Mesodermal cell (in vitro differentiated cells): ENCODE measurements at regions not wholly inside any gene's neighbourhood (a gene's known extent, or its start where the extent isn't known, plus 50 kb on each side); places are given as distances from the start of the nearest gene placed in this dataset.

Experiments used
- H3K27ac ChIP-seq: 2 replicates; pipeline ENCODE4 v1.7.0; 2013; ENCODE audit warnings: mild to moderate bottlenecking, low read depth, low read length, moderate library complexity; ENCODE audit not compliant: severe bottlenecking
- H3K36me3 ChIP-seq: 2 replicates; pipeline ENCODE4 v1.7.1; 2013; ENCODE audit warnings: mild to moderate bottlenecking, low read length, moderate library complexity; ENCODE audit not compliant: control insufficient read depth, insufficient read depth
- H3K4me1 ChIP-seq: one replicate; pipeline ENCODE4 v1.7.1; 2013; ENCODE audit warnings: mild to moderate bottlenecking, low read length; ENCODE audit not compliant: insufficient read depth, control insufficient read depth, poor library complexity, severe bottlenecking
- H3K4me3 ChIP-seq: 2 replicates; pipeline ENCODE4 v1.7.0; 2013; ENCODE audit warnings: low read length, control low read depth, mild to moderate bottlenecking; ENCODE audit not compliant: insufficient read depth, poor library complexity, severe bottlenecking; ENCODE audit errors: extremely low read depth
- H3K9me3 ChIP-seq: 2 replicates; pipeline ENCODE4 v1.7.1; 2013; ENCODE audit warnings: mild to moderate bottlenecking, low read length, moderate library complexity; ENCODE audit not compliant: control insufficient read depth
- WGBS, 2 experiments: methylation state at CpG; one replicate each; pipeline ENCODE4 v1.1.5; 2013; ENCODE audit warnings: missing lambda C conversion rate in 2 of 2; ENCODE audit not compliant: insufficient coverage in 2 of 2; 5-methylcytosine and 5-hydroxymethylcytosine counted together

DNA sequence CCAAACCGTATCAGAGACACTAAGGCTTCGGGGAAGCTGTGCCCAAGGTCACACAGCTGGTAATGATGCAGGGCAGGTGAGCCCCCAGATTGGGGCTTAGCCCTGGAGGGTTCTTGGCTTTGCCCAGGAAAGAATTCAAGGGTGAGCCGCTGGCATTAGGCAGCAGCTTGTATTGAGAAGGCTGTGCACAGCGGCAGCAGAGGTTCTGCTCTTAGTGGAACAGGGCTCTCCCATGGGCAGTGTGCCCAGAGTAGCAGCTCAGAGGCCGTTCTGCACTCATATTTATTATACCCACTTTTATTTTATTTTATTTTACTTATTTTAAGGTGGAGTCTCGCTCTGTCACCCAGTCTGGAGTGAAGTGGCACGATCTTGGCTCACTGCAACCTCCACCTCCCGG lies 85.8 kb upstream of the IER5L start:
- H3K36me3 ChIP-seq: no peaks in the 10 kb centered on the region
- 89 to 97% methylated on average over 6 of the region's 8 CpGs for WGBS, 2 experiments
- no peak overlapping the region for H3K4me3 ChIP-seq
- no peak overlapping the region for H3K27ac ChIP-seq
- H3K9me3 ChIP-seq: no peaks in the 10 kb centered on the region
- peaks cover 10% of the 10 kb centered on the region for H3K4me1 ChIP-seq

DNA sequence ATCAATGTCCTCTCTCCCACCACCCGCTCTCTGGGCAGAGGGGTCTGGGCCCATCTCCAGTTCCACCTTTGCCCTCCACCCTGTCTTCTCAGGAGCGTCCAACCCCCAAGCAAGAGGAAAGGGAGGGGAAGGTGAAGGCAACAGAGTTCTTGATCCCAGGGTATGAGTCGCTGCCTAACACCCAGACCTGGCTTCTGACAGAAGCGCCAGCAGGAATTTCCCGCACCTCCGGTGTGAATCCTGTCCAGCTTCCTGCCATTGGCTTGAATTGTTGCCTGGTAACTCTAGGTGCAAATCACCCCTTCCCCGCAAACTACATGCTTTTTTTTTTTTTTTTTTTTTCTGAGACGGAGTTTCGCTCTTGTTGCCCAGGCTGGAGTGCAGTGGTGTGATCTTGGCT lies 84.2 kb upstream of the IER5L start:
- Histone ChIP-seq H3K9me3 (no peaks in the 10 kb centered on the region), H3K36me3 (no peaks in the 10 kb centered on the region), H3K4me1 (peaks cover 13% of the 10 kb centered on the region), H3K27ac (no peak overlapping the region), H3K4me3 (no peak overlapping the region)
- 73 to 80% methylated on average over 3 to 4 of the region's 9 CpGs for WGBS, 2 experiments

DNA sequence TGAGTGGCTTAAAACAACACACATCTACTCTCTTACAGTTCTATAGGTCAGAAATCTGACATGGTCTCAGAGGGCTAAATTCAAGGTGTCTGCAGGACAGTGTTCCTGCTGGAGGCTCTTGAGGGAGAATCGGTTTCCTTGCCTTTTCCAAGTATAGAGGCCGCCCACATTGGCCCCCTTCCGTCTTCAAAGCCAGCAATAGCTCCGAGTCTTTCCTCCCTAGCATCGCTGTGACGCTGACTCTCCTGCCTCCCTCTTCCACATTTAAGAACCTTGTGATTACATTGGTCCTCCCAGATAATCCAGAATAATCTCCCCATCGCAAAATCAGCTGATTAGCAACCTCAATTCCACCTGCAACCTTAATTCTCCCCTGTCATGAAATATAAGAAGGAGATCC lies 81.3 kb upstream of the IER5L start:
- WGBS, 2 experiments: 88 to 90% methylated on average over 7 of the region's 7 CpGs
- Histone ChIP-seq H3K4me1 (peaks cover 13% of the 10 kb centered on the region), H3K36me3 (no peaks in the 10 kb centered on the region), H3K4me3 (no peak overlapping the region), H3K27ac (no peak overlapping the region), H3K9me3 (no peaks in the 10 kb centered on the region)

DNA sequence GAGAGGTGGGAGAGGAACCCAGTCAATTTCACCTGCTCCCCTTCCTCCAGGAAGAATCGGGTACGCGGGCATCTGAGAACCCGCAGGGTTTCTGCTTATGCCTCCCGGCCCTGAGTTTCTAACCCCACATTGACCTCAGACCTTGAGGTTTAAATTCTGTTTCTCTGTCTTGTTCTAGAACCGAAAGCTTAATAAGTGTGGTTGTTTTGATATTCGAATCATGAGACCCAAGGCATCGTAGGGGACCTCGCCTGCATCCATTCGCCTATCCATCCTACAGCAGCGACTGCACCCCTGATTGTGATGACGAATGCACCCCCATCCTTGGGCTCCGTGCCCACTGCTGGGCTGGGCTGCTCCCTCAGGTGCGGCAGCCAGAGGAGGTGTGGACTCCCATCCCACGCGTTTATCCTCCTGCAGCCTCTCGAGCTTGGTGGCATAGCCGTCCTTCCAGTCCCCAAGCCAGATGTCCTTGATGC lies 80.8 kb upstream of the IER5L start:
- Histone ChIP-seq H3K4me3 (no peak overlapping the region), H3K4me1 (peaks cover 13% of the 10 kb centered on the region), H3K9me3 (no peaks in the 10 kb centered on the region), H3K36me3 (no peaks in the 10 kb centered on the region), H3K27ac (no peak overlapping the region)
- 64 to 66% methylated on average over 9 to 14 of the region's 18 CpGs for WGBS, 2 experiments

- Histone ChIP-seq H3K27ac (no peak overlapping the region), H3K4me1 (peaks cover 13% of the 10 kb centered on the region), H3K36me3 (no peaks in the 10 kb centered on the region), H3K9me3 (no peaks in the 10 kb centered on the region), H3K4me3 (no peak overlapping the region)
- WGBS, 2 experiments: 14 to 23% methylated on average over 28 to 46 of the region's 62 CpGs
These were observed 80.2 kb upstream of the IER5L start for GRCh38 chr9:129258124-129258822.

DNA sequence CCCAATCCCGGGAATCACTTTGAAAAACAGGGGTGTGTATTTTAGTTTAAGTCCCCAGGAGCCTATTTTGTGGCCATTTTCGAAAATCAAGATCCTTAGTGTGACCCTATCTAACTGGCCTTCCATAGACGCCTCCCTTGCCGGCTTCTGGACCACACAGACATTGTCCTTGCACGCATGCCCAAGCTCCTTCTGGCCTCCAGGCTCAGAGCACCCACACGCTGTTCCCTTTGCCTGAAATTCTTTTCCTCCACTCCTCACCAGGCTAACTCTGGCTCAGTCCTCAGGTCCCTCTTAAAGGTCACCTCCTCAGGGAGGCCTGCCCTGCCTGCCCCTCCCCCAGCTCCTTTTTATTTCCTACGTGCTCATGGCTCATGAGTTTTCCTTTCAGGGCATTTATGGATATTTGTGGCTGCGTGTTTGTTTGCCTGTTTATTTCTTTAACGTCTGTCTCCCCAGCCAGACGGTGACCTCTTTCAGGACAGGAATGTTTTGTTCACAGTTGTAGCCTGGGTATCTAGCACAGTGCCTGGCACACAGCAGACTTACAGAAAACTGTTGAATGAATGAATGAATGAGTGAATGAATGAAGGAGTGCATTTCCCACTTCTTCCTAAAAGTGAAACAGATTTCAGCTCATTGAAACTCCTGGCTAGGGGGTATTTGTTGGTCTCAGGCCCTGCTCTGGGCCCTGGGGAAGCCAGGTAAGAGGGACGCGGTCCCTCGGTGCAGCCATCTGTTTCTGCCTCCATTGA lies 79.1 kb upstream of the IER5L start:
- Histone ChIP-seq H3K27ac (no peak overlapping the region), H3K9me3 (no peaks in the 10 kb centered on the region), H3K4me1 (peaks cover 12% of the 10 kb centered on the region), H3K36me3 (no peaks in the 10 kb centered on the region), H3K4me3 (no peak overlapping the region)
- WGBS, 2 experiments: 88 to 90% methylated on average over 10 to 12 of the region's 13 CpGs

DNA sequence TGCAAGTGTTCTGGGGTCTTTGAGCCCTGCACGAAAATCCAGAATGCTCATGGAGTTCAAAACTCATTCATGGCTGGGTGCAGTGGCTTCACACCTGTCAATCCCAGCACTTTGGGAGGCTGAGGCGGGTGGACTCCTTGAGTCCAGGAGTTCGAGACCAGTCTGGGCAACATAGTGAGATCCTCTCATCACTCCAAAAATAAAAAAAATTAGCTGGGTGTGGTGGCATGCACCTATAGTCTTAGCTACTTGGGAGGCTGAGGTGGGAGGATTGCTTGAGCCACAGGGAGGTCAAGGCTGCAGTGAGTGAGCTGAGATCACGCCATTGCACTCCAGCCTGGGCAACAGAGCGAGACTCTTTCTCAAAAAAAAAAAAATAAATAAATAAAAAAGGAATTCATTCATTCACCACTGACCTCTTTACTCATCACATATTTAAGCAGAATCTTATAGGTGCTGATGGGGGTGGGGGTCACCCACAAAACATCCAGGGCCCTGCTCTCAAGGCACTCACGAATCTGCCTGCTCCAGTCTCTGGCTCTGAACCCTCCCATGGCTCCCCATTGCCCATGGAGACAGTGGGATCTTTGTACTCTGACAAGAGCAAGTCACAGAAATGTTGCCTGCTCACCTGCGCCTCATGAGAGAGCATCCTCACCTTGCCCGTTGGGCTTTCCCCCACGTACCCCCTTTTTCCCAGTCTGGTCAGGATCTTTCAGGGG lies 76.7 kb upstream of the IER5L start:
- WGBS, 2 experiments: 77 to 97% methylated on average over 2 to 5 of the region's 9 CpGs
- Histone ChIP-seq H3K27ac (no peak overlapping the region), H3K4me1 (peaks cover 8% of the 10 kb centered on the region), H3K9me3 (no peaks in the 10 kb centered on the region), H3K36me3 (no peaks in the 10 kb centered on the region), H3K4me3 (no peak overlapping the region)

- Histone ChIP-seq H3K36me3 (no peaks in the 10 kb centered on the region), H3K27ac (no peak overlapping the region), H3K4me3 (no peak overlapping the region), H3K4me1 (peaks cover 7% of the 10 kb centered on the region), H3K9me3 (no peaks in the 10 kb centered on the region)
- WGBS, 2 experiments: 75 to 86% methylated on average over 21 to 22 of the region's 23 CpGs
These were observed 75.8 kb upstream of the IER5L start for GRCh38 chr9:129253803-129254381.

DNA sequence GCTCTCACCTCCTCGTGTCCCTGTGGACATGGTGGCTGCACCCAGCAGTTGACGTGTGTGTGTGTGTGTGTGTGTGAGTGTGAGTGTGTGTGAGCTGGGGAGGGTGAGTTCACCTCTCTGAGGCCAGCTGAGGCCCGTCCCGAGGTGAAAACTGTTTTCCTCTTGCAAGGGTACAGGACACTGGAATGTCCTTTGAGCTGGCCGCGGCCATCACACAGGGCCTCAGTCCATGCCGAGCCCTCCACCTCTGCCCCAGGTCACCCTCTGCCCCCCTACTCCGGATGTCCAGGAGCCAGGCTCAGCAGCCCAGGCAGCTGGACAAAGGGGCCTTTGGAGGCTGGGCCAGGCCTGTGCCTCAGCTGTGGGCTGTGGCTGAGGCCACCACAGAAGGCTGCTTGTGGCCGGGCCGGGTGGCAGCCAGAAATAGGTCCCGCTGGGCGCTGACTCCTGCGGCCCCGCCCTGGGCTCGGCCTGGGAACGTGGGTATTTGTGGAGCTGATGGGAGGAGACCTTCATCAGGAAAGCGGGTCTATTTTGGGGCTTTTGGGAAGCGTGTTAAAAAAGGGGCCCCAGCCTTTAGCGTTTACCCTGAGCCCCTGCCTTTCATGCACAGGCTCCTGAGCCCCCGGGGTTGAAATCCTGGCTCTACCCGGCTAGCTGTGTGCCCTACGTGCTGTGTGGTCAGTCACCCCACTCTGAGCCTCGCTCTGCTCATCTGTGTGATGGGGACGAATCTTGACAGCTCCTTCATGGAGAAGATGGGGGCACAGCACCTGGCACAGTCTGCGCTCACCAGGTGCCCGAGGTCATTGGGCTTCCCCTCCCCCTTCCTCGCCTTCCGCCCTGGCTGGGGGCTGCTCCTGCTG lies 75.1 kb upstream of the IER5L start:
- Histone ChIP-seq H3K9me3 (peaks cover 2% of the 10 kb centered on the region), H3K4me3 (no peak overlapping the region), H3K36me3 (no peaks in the 10 kb centered on the region), H3K4me1 (peaks cover 4% of the 10 kb centered on the region), H3K27ac (no peak overlapping the region)
- 86 to 88% methylated on average over 21 to 27 of the region's 28 CpGs for WGBS, 2 experiments

GRCh38 chr9:129250786-129251185 lies 72.7 kb upstream of the IER5L start:
- peaks cover 6% of the 10 kb centered on the region for H3K9me3 ChIP-seq
- 88% methylated on average over 1 of the region's 2 CpGs; no CpG with 5 or more reads in 1 of the 2 experiments for WGBS, 2 experiments

More at GRCh38 chr9:129250786-129251185, 72.7 kb upstream of the IER5L start:
- Histone ChIP-seq H3K36me3 (no peaks in the 10 kb centered on the region), H3K4me1 (peaks cover 9% of the 10 kb centered on the region), H3K27ac (no peak overlapping the region), H3K4me3 (no peak overlapping the region)
